ENCODE measurements at regions not wholly inside any gene's neighbourhood (a gene's known extent, or its start where the extent isn't known, plus 50 kb on each side); places are given as distances from the start of the nearest gene placed in this dataset.

DNA sequence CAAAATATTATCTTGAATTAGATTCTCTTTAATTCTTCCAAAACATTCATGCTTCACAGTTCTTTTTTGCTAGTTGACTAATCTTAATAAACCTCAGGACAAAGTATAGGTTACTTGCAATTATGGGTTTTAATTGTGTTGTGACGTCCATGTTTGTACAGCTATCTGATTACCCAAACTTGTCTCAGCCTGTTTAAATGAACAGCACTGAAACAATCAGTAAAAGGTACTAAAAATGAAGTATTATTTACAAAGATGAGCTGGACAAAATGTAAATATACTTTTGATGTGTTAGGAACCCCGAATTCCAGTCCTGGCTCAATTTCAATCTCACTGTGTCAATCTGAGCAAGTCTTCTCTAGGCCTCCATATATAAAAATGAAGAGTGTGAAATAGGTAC, 57.4 kb upstream of the SLC6A14 start:
- no peaks in the 10 kb centered on the region for H3K36me3 ChIP-seq (ENCODE audit: low read depth)
- ATAC-seq (no peak), DNase-seq (no peak)
- H3K4me1 ChIP-seq (ENCODE audit: low read depth) = no peaks in the 10 kb centered on the region
- H3K4me3 ChIP-seq = no peak overlapping the region
- TF ChIP-seq, protein P1, sequence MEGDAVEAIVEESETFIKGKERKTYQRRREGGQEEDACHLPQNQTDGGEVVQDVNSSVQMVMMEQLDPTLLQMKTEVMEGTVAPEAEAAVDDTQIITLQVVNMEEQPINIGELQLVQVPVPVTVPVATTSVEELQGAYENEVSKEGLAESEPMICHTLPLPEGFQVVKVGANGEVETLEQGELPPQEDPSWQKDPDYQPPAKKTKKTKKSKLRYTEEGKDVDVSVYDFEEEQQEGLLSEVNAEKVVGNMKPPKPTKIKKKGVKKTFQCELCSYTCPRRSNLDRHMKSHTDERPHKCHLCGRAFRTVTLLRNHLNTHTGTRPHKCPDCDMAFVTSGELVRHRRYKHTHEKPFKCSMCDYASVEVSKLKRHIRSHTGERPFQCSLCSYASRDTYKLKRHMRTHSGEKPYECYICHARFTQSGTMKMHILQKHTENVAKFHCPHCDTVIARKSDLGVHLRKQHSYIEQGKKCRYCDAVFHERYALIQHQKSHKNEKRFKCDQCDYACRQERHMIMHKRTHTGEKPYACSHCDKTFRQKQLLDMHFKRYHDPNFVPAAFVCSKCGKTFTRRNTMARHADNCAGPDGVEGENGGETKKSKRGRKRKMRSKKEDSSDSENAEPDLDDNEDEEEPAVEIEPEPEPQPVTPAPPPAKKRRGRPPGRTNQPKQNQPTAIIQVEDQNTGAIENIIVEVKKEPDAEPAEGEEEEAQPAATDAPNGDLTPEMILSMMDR (IDR thresholded peaks at IDR 0.05) = no peak
- no peaks in the 10 kb centered on the region for H3K9me3 ChIP-seq
- intact Hi-C loops (cut with DNase I, micrococcal nuclease) = no loop called here

GRCh38 chrX:116379854-116380253, 56.6 kb upstream of the SLC6A14 start:
- peak in 1 of 3 donors; percentile 4 for DNase-seq
- no peaks in the 10 kb centered on the region for H3K9me3 ChIP-seq
- H3K36me3 ChIP-seq (ENCODE audit: low read depth) = no peaks in the 10 kb centered on the region
- no peaks in the 10 kb centered on the region for H3K4me1 ChIP-seq (ENCODE audit: low read depth)
- H3K4me3 ChIP-seq = no peak overlapping the region
- ATAC-seq = no peak
- intact Hi-C loops (cut with DNase I, micrococcal nuclease) = no loop called here
- TF ChIP-seq, protein P1 (IDR thresholded peaks at IDR 0.05) = no peak

GRCh38 chrX:116384406-116384954, 51.9 kb upstream of the SLC6A14 start:
- Histone ChIP-seq H3K36me3 (ENCODE audit: low read depth) (no peaks in the 10 kb centered on the region), H3K9me3 (no peaks in the 10 kb centered on the region), H3K4me3 (no peak overlapping the region), H3K4me1 (ENCODE audit: low read depth) (no peaks in the 10 kb centered on the region)
- TF ChIP-seq, protein P1 (IDR thresholded peaks at IDR 0.05) = no peak
- DNase-seq (no peak), ATAC-seq (no peak)
- intact Hi-C loops (cut with DNase I, micrococcal nuclease) = no loop called here

All from mucosa of descending colon (tissue), 3 donors.